Stomach (tissue), 4 donors: ENCODE measurements at regions not wholly inside any gene's neighbourhood (a gene's known extent, or its start where the extent isn't known, plus 50 kb on each side); places are given as distances from the start of the nearest gene placed in this dataset.

Experiments
- POLR2AphosphoS5 ChIP-seq, 3 donors: sonication (generic); formaldehyde crosslinking; IDR thresholded peaks; one replicate each; pipeline ENCODE4 v1.6.1; 2016; ENCODE audit warnings: antibody characterized with exemption in 3 of 3
- TF ChIP-seq, protein P1 (sequence below), 7 experiments: fragments of 450-650 bp in 4 of 7; fragments of 200-600 bp in 3 of 7; sonication (generic) in 3 of 7; IDR thresholded peaks; one replicate each; pipeline ENCODE4 v1.5.1; 2016 to 2019; ENCODE audit warnings: antibody characterized with exemption in 7 of 7, control low read depth in 2 of 7, mild to moderate bottlenecking in 1 of 7

DNA sequence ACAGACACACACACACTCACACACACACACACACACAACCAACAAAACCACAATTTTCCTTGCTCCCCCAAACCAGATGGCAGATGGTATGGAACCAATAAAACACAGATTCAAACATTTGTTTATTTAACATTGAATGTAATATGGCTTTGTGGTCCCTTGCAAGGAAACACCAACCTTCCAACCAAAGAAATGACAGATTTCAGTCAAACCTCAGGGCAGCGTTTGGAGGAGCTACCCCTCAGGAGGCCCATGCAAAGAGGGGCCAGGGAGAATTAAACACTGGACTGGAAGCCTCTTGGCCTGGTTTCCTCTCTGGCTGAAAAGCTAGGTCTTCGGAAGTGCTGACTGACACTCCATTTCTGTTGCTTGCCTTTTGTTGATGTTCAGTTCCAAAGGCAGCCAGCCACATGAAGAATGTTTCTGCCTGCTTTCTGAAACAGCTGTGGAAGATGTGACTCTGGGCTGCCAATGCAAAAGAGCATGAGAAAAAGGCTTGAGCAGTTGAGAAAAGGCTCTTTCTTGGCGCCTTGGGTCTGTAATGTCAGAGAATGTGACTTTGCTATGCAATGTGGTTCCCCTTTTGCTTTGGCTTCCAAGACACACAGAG, 296.1 kb downstream of the RPLP1 start:
- no peak for TF ChIP-seq POLR2AphosphoS5 (IDR thresholded peaks at IDR 0.05)
- TF ChIP-seq, protein P1, sequence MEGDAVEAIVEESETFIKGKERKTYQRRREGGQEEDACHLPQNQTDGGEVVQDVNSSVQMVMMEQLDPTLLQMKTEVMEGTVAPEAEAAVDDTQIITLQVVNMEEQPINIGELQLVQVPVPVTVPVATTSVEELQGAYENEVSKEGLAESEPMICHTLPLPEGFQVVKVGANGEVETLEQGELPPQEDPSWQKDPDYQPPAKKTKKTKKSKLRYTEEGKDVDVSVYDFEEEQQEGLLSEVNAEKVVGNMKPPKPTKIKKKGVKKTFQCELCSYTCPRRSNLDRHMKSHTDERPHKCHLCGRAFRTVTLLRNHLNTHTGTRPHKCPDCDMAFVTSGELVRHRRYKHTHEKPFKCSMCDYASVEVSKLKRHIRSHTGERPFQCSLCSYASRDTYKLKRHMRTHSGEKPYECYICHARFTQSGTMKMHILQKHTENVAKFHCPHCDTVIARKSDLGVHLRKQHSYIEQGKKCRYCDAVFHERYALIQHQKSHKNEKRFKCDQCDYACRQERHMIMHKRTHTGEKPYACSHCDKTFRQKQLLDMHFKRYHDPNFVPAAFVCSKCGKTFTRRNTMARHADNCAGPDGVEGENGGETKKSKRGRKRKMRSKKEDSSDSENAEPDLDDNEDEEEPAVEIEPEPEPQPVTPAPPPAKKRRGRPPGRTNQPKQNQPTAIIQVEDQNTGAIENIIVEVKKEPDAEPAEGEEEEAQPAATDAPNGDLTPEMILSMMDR (IDR thresholded peaks at IDR 0.05), result no peak
